ENCODE measurements at regions not wholly inside any gene's neighbourhood (a gene's known extent, or its start where the extent isn't known, plus 50 kb on each side); places are given as distances from the start of the nearest gene placed in this dataset.

- H3K27ac ChIP-seq (ENCODE audit: low read depth, low read length) = no peak overlapping the region
- H2BK12ac ChIP-seq (ENCODE audit: low read depth, low read length) = no peak overlapping the region
- POLR2A ChIA-PET (ENCODE audit: partially characterized antibody) = no interaction called here
- no peaks in the 10 kb centered on the region for H4K20me1 ChIP-seq (replicated peaks in 1 of 2; ENCODE audit: control insufficient read depth in 1 of 2, insufficient read depth in 2 of 2, low read length in 2 of 2)
- WGBS, 2 experiments (ENCODE audit: extremely low coverage in 1 of 2, insufficient coverage in 1 of 2, insufficient read length in 1 of 2, insufficient replicate concordance in 2 of 2, low coverage in 1 of 2, low lambda C conversion rate in 2 of 2, missing lambda C conversion rate in 1 of 2) = 51% methylated on average over 8 of the region's 8 CpGs; no CpG with 5 or more reads in 1 of the 2 experiments
- H3K79me1 ChIP-seq (ENCODE audit: low read depth, low read length) = no peaks in the 10 kb centered on the region
- H3K9ac ChIP-seq (replicated peaks in 1 of 4; ENCODE audit: extremely low read depth in 1 of 4, low read depth in 3 of 4, low read length in 3 of 4) = no peak overlapping the region
- no peak overlapping the region for H3K18ac ChIP-seq (ENCODE audit: extremely low read depth, low read length)
- H4K91ac ChIP-seq (replicated peaks; ENCODE audit: insufficient read length, low read length) = no peak overlapping the region
- H3K4me3 ChIP-seq (ENCODE audit: extremely low read depth in 1 of 4, insufficient read depth in 2 of 4, low read depth in 3 of 4, low read length in 4 of 4) = no peak overlapping the region
- H3K23me2 ChIP-seq (ENCODE audit: low read depth, low read length) = peaks cover 6% of the 10 kb centered on the region; the same call in 1 of the 2 replicates
- H2BK15ac ChIP-seq (ENCODE audit: low read length) = no peak overlapping the region
- H2BK20ac ChIP-seq (ENCODE audit: low read length) = no peak overlapping the region
- H3K14ac ChIP-seq (ENCODE audit: insufficient read length) = no peak overlapping the region
- H3K56ac ChIP-seq (replicated peaks; ENCODE audit: insufficient read length, low read depth, low read length) = no peak overlapping the region
- H2AK5ac ChIP-seq (ENCODE audit: low read depth, low read length) = no peak overlapping the region
- H3K36me3 ChIP-seq (ENCODE audit: control insufficient read depth in 2 of 4, insufficient read depth in 4 of 4, low read length in 3 of 4) = no peaks in the 10 kb centered on the region
- no peak overlapping the region for H3K4ac ChIP-seq (replicated peaks; ENCODE audit: insufficient read length, low read depth, low read length)
- FAIRE-seq (peak; percentile 75), DNase-seq (ENCODE audit: low read depth in 1 of 2, low spot score in 2 of 2) (no peak)
- H4K8ac ChIP-seq (ENCODE audit: extremely low read depth, insufficient read depth, low read length) = no peak overlapping the region
- peaks cover 3 to 9% (median 7%) of the 10 kb centered on the region in 4 experiments for H3K4me1 ChIP-seq (replicated peaks in 1 of 4; ENCODE audit: control insufficient read depth in 3 of 4, insufficient read depth in 4 of 4, low read length in 3 of 4)
- H2BK120ac ChIP-seq (replicated peaks; ENCODE audit: low read depth, low read length) = no peak overlapping the region
- no peak overlapping the region for H3K4me2 ChIP-seq (ENCODE audit: insufficient read depth in 1 of 2, low read depth in 2 of 2, low read length in 2 of 2)
- no peaks in the 10 kb centered on the region for H3K79me2 ChIP-seq (ENCODE audit: control insufficient read depth in 1 of 2, insufficient read depth in 2 of 2, low read length in 2 of 2)
- CTCF ChIA-PET (ENCODE audit: partially characterized antibody) = interaction anchor here (0.6 to 4.7 kb wide), 26 partner anchors 8 to 1085 kb away, joined by 3 to 33 read pairs (median 4); no protein-coding TSS in a partner anchor
- 0 out of 2 replicates have a peak overlapping the region, but pooled peaks have one; percentile 1 for H2AFZ ChIP-seq (ENCODE audit: low read length)
- H2BK5ac ChIP-seq (ENCODE audit: low read depth, low read length) = no peak overlapping the region
- peaks cover 0 to 5% (median under 1%) of the 10 kb centered on the region in 4 experiments; a peak in 3 of 7 replicates for H3K27me3 ChIP-seq (replicated peaks in 1 of 4; ENCODE audit: control insufficient read depth in 3 of 4, extremely low read depth in 1 of 4, insufficient read depth in 3 of 4, low read length in 3 of 4)
- no peaks in the 10 kb centered on the region for H3K9me3 ChIP-seq (ENCODE audit: insufficient read depth in 2 of 2, low read depth in 1 of 2, low read length in 1 of 2)
- H4K5ac ChIP-seq (ENCODE audit: insufficient read length, low read depth, low read length) = no peak overlapping the region
- no peak overlapping the region for H3K23ac ChIP-seq (ENCODE audit: insufficient read length)
- TF ChIP-seq RNF2 (IDR thresholded peaks at IDR 0.05; ENCODE audit: borderline replicate concordance, low read depth, low read length, missing control alignments, poor library complexity, severe bottlenecking) = no peak
- TF ChIP-seq BACH1 (IDR thresholded peaks at IDR 0.05; ENCODE audit: low read length) = no peak
- TF ChIP-seq JUN (IDR thresholded peaks at IDR 0.05; ENCODE audit: low read depth, low read length) = no peak
- TF ChIP-seq, protein P1, sequence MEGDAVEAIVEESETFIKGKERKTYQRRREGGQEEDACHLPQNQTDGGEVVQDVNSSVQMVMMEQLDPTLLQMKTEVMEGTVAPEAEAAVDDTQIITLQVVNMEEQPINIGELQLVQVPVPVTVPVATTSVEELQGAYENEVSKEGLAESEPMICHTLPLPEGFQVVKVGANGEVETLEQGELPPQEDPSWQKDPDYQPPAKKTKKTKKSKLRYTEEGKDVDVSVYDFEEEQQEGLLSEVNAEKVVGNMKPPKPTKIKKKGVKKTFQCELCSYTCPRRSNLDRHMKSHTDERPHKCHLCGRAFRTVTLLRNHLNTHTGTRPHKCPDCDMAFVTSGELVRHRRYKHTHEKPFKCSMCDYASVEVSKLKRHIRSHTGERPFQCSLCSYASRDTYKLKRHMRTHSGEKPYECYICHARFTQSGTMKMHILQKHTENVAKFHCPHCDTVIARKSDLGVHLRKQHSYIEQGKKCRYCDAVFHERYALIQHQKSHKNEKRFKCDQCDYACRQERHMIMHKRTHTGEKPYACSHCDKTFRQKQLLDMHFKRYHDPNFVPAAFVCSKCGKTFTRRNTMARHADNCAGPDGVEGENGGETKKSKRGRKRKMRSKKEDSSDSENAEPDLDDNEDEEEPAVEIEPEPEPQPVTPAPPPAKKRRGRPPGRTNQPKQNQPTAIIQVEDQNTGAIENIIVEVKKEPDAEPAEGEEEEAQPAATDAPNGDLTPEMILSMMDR (IDR thresholded peaks at IDR 0.05; ENCODE audit: control extremely low read depth in 1 of 3, insufficient read depth in 1 of 3, low read depth in 1 of 3, low read length in 3 of 3) = peak in 2 of 3 experiments; percentile 54 to 75; a peak in 3 of 4 replicates
- peak; percentile 71 to 80 for TF ChIP-seq RAD21 (IDR thresholded peaks at IDR 0.05 in 1 of 2, conservative IDR thresholded peaks at IDR 0.05 in 1 of 2; ENCODE audit: low read depth in 2 of 2, low read length in 2 of 2)
- TF ChIP-seq EGR1 (IDR thresholded peaks at IDR 0.05; ENCODE audit: borderline replicate concordance, low read depth, low read length) = no peak
- no peak for TF ChIP-seq BRCA1 (IDR thresholded peaks at IDR 0.05; ENCODE audit: low read depth, low read length)
- TF ChIP-seq, protein P2, sequence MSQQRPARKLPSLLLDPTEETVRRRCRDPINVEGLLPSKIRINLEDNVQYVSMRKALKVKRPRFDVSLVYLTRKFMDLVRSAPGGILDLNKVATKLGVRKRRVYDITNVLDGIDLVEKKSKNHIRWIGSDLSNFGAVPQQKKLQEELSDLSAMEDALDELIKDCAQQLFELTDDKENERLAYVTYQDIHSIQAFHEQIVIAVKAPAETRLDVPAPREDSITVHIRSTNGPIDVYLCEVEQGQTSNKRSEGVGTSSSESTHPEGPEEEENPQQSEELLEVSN (IDR thresholded peaks at IDR 0.05) = no peak
Observed at GRCh38 chr12:115456946-115457689, 773.1 kb upstream of the TBX3 start.

Measured in H1 (cell line).